ENCODE measurements at regions not wholly inside any gene's neighbourhood (a gene's known extent, or its start where the extent isn't known, plus 50 kb on each side); places are given as distances from the start of the nearest gene placed in this dataset.

GRCh38 chr5:179486596-179487051 is 63.7 kb upstream of the RUFY1 start:
- Mint-ChIP-seq H3K27ac (no peak overlapping the region), H3K36me3 (no peaks in the 10 kb centered on the region), H3K4me3 (no peak overlapping the region), H3K9me3 (no peaks in the 10 kb centered on the region), H3K27me3 (peaks cover 0 to 4% of the 10 kb centered on the region in 2 donors), H3K4me1 (no peaks in the 10 kb centered on the region)
- no peak for ATAC-seq (replicated peaks in 1 of 4)
- Histone ChIP-seq H3K36me3 (ENCODE audit: control insufficient read depth in 2 of 2, extremely low read depth in 1 of 2, insufficient read depth in 1 of 2, low read length in 1 of 2) (no peaks in the 10 kb centered on the region), H3K4me1 (ENCODE audit: control insufficient read depth in 1 of 2, extremely low read depth in 1 of 2, insufficient read depth in 2 of 2, low read length in 2 of 2) (no peaks in the 10 kb centered on the region), H3K4me3 (ENCODE audit: control insufficient read depth in 1 of 2, extremely low read depth in 1 of 2, low read length in 1 of 2) (no peak overlapping the region), H3K27me3 (replicated peaks in 1 of 2; ENCODE audit: control insufficient read depth in 2 of 2, extremely low read depth in 1 of 2, insufficient read depth in 2 of 2, low read length in 1 of 2) (peaks cover 0 to 12% of the 10 kb centered on the region in 2 experiments), H3K27ac (ENCODE audit: low read length) (no peak overlapping the region), H3K9me3 (no peaks in the 10 kb centered on the region)
- POLR2A ChIA-PET, result no interaction called here
- CTCF ChIA-PET, result interaction anchor here in 1 of 2 donors (0.6 kb wide), 1 partner anchor 757 kb away, joined by 3 read pairs; no protein-coding TSS in a partner anchor
- WGBS (ENCODE audit: insufficient coverage), result 85% methylated on average over 16 of the region's 16 CpGs
- no peak for DNase-seq

- Mint-ChIP-seq H3K9me3 (no peaks in the 10 kb centered on the region), H3K27me3 (peaks cover 0 to 4% of the 10 kb centered on the region in 2 donors), H3K36me3 (no peaks in the 10 kb centered on the region), H3K27ac (no peak overlapping the region), H3K4me1 (no peaks in the 10 kb centered on the region), H3K4me3 (no peak overlapping the region)
- Histone ChIP-seq H3K36me3 (ENCODE audit: control insufficient read depth in 2 of 2, extremely low read depth in 1 of 2, insufficient read depth in 1 of 2, low read length in 1 of 2) (no peaks in the 10 kb centered on the region), H3K4me1 (ENCODE audit: control insufficient read depth in 1 of 2, extremely low read depth in 1 of 2, insufficient read depth in 2 of 2, low read length in 2 of 2) (no peaks in the 10 kb centered on the region), H3K9me3 (no peaks in the 10 kb centered on the region), H3K27ac (ENCODE audit: low read length) (no peak overlapping the region), H3K4me3 (ENCODE audit: control insufficient read depth in 1 of 2, extremely low read depth in 1 of 2, low read length in 1 of 2) (no peak overlapping the region), H3K27me3 (replicated peaks in 1 of 2; ENCODE audit: control insufficient read depth in 2 of 2, extremely low read depth in 1 of 2, insufficient read depth in 2 of 2, low read length in 1 of 2) (peaks cover 0 to 9% of the 10 kb centered on the region in 2 experiments)
- DNase-seq (no peak), ATAC-seq (replicated peaks in 1 of 4) (no peak)
- WGBS (ENCODE audit: insufficient coverage), result 87% methylated on average over 12 of the region's 13 CpGs
- ChIA-PET POLR2A (no interaction called here), CTCF (no interaction called here)
Observed at GRCh38 chr5:179485845-179486575, 64.3 kb upstream of the RUFY1 start.

DNA sequence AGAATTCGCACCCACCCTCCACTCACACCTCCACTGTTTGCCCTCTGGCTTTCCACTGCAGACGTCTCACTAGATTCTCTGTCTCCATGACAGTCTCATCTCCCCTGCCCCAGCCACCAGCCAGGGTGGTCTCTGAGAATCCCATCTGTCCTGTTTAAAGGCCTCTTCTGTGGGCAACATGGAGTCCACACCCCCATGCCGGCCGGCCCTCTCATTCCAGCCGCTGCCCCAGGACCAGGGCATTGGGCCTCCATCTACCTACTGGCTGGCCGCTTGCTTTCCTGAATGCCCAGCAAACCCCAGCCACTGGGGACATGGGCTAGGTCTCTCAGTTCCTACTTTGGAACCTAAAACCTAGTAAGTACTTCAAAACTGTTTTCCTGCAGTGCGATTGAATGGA is 65.6 kb upstream of the RUFY1 start:
- Histone ChIP-seq H3K27ac (ENCODE audit: low read length) (no peak overlapping the region), H3K9me3 (no peaks in the 10 kb centered on the region), H3K36me3 (ENCODE audit: control insufficient read depth in 2 of 2, extremely low read depth in 1 of 2, insufficient read depth in 1 of 2, low read length in 1 of 2) (no peaks in the 10 kb centered on the region), H3K4me3 (ENCODE audit: control insufficient read depth in 1 of 2, extremely low read depth in 1 of 2, low read length in 1 of 2) (no peak overlapping the region), H3K27me3 (replicated peaks in 1 of 2; ENCODE audit: control insufficient read depth in 2 of 2, extremely low read depth in 1 of 2, insufficient read depth in 2 of 2, low read length in 1 of 2) (peaks cover 0 to 9% of the 10 kb centered on the region in 2 experiments), H3K4me1 (ENCODE audit: control insufficient read depth in 1 of 2, extremely low read depth in 1 of 2, insufficient read depth in 2 of 2, low read length in 2 of 2) (no peaks in the 10 kb centered on the region)
- Mint-ChIP-seq H3K36me3 (no peaks in the 10 kb centered on the region), H3K4me3 (no peak overlapping the region), H3K27me3 (peaks cover 0 to 4% of the 10 kb centered on the region in 2 donors), H3K27ac (no peak overlapping the region), H3K4me1 (no peaks in the 10 kb centered on the region), H3K9me3 (no peaks in the 10 kb centered on the region)
- DNase-seq, result no peak
- WGBS (ENCODE audit: insufficient coverage), result 83% methylated on average over 5 of the region's 7 CpGs
- POLR2A ChIA-PET, result no interaction called here
- no peak for ATAC-seq (replicated peaks in 1 of 4)
- CTCF ChIA-PET, result no interaction called here

- Mint-ChIP-seq H3K27ac (no peak overlapping the region), H3K4me3 (no peak overlapping the region), H3K36me3 (no peaks in the 10 kb centered on the region), H3K27me3 (peaks cover 0 to 4% of the 10 kb centered on the region in 2 donors), H3K9me3 (no peaks in the 10 kb centered on the region), H3K4me1 (no peaks in the 10 kb centered on the region)
- H3K36me3 ChIP-seq (ENCODE audit: control insufficient read depth in 2 of 2, extremely low read depth in 1 of 2, insufficient read depth in 1 of 2, low read length in 1 of 2), result no peaks in the 10 kb centered on the region
- no peaks in the 10 kb centered on the region for H3K4me1 ChIP-seq (ENCODE audit: control insufficient read depth in 1 of 2, extremely low read depth in 1 of 2, insufficient read depth in 2 of 2, low read length in 2 of 2)
- ChIA-PET POLR2A (no interaction called here), CTCF (no interaction called here)
- H3K27ac ChIP-seq (ENCODE audit: low read length), result no peak overlapping the region
- peaks cover 0 to 9% of the 10 kb centered on the region in 2 experiments for H3K27me3 ChIP-seq (replicated peaks in 1 of 2; ENCODE audit: control insufficient read depth in 2 of 2, extremely low read depth in 1 of 2, insufficient read depth in 2 of 2, low read length in 1 of 2)
- DNase-seq, result no peak
- WGBS (ENCODE audit: insufficient coverage), result 50% methylated on average over 1 of the region's 6 CpGs
- H3K4me3 ChIP-seq (ENCODE audit: control insufficient read depth in 1 of 2, extremely low read depth in 1 of 2, low read length in 1 of 2), result no peak overlapping the region
- ATAC-seq (replicated peaks in 1 of 4), result no peak
- no peaks in the 10 kb centered on the region for H3K9me3 ChIP-seq
Observed at GRCh38 chr5:179484201-179484600, 66.2 kb upstream of the RUFY1 start.

DNA sequence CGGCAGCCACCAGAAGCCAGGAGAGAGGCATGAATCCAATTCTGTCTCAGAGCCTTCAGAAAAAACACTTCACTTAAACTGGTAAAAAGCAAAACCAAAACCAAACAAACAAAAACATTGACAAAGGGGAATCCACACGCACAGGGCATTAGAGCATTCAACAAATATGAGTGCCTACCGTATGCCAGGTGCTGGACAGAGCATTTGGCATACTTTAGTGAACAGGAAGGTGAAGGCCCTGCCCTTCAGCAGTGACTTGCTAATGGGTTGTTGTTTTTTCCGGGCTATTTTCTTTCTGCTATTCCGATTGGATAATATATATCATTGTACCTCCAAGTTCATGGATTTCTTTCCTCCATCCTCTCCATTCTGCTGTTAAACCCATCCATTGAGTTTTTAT is 71.7 kb upstream of the RUFY1 start:
- no peaks in the 10 kb centered on the region for H3K9me3 Mint-ChIP-seq
- no peak overlapping the region for H3K4me3 ChIP-seq (ENCODE audit: control insufficient read depth in 1 of 2, extremely low read depth in 1 of 2, low read length in 1 of 2)
- no peak for DNase-seq
- WGBS (ENCODE audit: insufficient coverage), result 100% methylated on average over 1 of the region's 5 CpGs
- POLR2A ChIA-PET, result no interaction called here
- ATAC-seq (replicated peaks in 1 of 4), result no peak
- H3K4me1 ChIP-seq (ENCODE audit: control insufficient read depth in 1 of 2, extremely low read depth in 1 of 2, insufficient read depth in 2 of 2, low read length in 2 of 2), result no peaks in the 10 kb centered on the region
- no peak overlapping the region for H3K27ac ChIP-seq (ENCODE audit: low read length)
- H3K36me3 ChIP-seq (ENCODE audit: control insufficient read depth in 2 of 2, extremely low read depth in 1 of 2, insufficient read depth in 1 of 2, low read length in 1 of 2), result no peaks in the 10 kb centered on the region
- H3K9me3 ChIP-seq, result no peaks in the 10 kb centered on the region
- peaks cover 7 to 11% of the 10 kb centered on the region in 2 donors for H3K27me3 Mint-ChIP-seq
- CTCF ChIA-PET, result no interaction called here
- H3K27me3 ChIP-seq (replicated peaks in 1 of 2; ENCODE audit: control insufficient read depth in 2 of 2, extremely low read depth in 1 of 2, insufficient read depth in 2 of 2, low read length in 1 of 2), result peaks cover 0 to 9% of the 10 kb centered on the region in 2 experiments
- H3K36me3 Mint-ChIP-seq, result no peaks in the 10 kb centered on the region
- H3K27ac Mint-ChIP-seq, result no peak overlapping the region
- H3K4me3 Mint-ChIP-seq, result no peak overlapping the region
- H3K4me1 Mint-ChIP-seq, result no peaks in the 10 kb centered on the region

DNA sequence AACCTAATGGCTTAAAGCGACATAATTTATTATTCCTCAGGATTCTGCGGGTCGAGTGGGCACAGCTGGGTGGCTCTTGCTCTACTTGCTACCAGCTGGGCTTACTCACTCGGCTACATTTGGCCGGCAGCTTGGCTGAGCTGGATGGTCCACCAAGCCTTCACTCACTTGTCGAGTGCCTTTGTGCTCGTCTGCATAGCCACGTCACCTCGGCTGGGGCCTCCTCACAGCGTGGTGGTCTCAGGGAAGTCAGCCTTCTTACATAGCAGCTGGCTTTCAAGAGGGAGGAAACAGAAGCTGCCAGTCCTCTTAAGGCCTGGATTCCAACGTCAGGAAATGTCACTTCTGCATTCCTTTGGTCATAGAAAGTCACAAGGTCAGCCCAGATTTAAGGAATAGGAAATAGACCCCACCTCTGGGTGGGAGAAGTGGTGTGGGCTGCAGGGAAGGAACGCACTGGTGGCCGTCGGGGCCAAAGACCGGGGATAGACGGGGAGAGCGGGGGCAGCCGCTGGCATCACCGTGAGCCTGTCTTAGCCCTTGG is 75.1 kb upstream of the RUFY1 start:
- H3K27me3 Mint-ChIP-seq, result peaks cover 7 to 14% of the 10 kb centered on the region in 2 donors
- Histone ChIP-seq H3K4me3 (ENCODE audit: control insufficient read depth in 1 of 2, extremely low read depth in 1 of 2, low read length in 1 of 2) (no peak overlapping the region), H3K4me1 (ENCODE audit: control insufficient read depth in 1 of 2, extremely low read depth in 1 of 2, insufficient read depth in 2 of 2, low read length in 2 of 2) (no peaks in the 10 kb centered on the region), H3K36me3 (ENCODE audit: control insufficient read depth in 2 of 2, extremely low read depth in 1 of 2, insufficient read depth in 1 of 2, low read length in 1 of 2) (no peaks in the 10 kb centered on the region), H3K27ac (ENCODE audit: low read length) (no peak overlapping the region), H3K27me3 (replicated peaks in 1 of 2; ENCODE audit: control insufficient read depth in 2 of 2, extremely low read depth in 1 of 2, insufficient read depth in 2 of 2, low read length in 1 of 2) (peaks cover 0 to 9% of the 10 kb centered on the region in 2 experiments), H3K9me3 (no peaks in the 10 kb centered on the region)
- H3K36me3 Mint-ChIP-seq, result no peaks in the 10 kb centered on the region
- no peaks in the 10 kb centered on the region for H3K4me1 Mint-ChIP-seq
- ATAC-seq (replicated peaks in 1 of 4), result no peak
- no peak overlapping the region for H3K27ac Mint-ChIP-seq
- no peaks in the 10 kb centered on the region for H3K9me3 Mint-ChIP-seq
- WGBS (ENCODE audit: insufficient coverage), result 43% methylated on average over 19 of the region's 19 CpGs
- ChIA-PET CTCF (no interaction called here), POLR2A (no interaction called here)
- no peak for DNase-seq
- H3K4me3 Mint-ChIP-seq, result no peak overlapping the region

Data from T-cell (primary cell).